HepG2 (cell line): ENCODE measurements at regions not wholly inside any gene's neighbourhood (a gene's known extent, or its start where the extent isn't known, plus 50 kb on each side); places are given as distances from the start of the nearest gene placed in this dataset.

Experiments
- ATAC-seq: fragments of 200-7000 bp; cut with Tn5 transposase; 3 replicates; pipeline ENCODE4 v1.9.1; 2020; ENCODE audit warnings: mild to moderate bottlenecking, moderate library complexity
- BruUV-seq: library from RNA; stranded (reverse); fragments of 400-500 nt; replicated peaks from 2 replicates; lab custom pipeline; 2021; lab: Mats Ljungman, UMichigan
- CTCF ChIA-PET: fragments of 300-600 bp; formaldehyde crosslinking; extraction: SDS; loops from one replicate; lab custom pipeline; 2021; ENCODE audit warnings: low total read pairs, inconsistent platforms, low intra/inter-chr PET ratio; lab: Yijun Ruan, JAX
- POLR2A ChIA-PET: fragments of 350-600 bp; sonication (Branson Sonifier 250); formaldehyde crosslinking; loops from one replicate; lab custom pipeline; 2020; ENCODE audit warnings: antibody characterized with exemption, inconsistent platforms; lab: Yijun Ruan, JAX
- DNase-seq: peaks from one replicate; pipeline ENCODE4 v3.0.0-alpha.2; 2015; ENCODE audit warnings: low spot score
- FAIRE-seq: peaks from 3 replicates; lab custom pipeline; 2011; peaks lifted over from hg19 to GRCh38; lab: Jason Lieb, UNC
- H2AFZ ChIP-seq: one replicate; pipeline ENCODE4 v1.6.1; 2011; ENCODE audit warnings: low read length, inconsistent platforms
- H3K27ac ChIP-seq: fragments of 300-600 bp; 3 replicates; pipeline ENCODE4 v1.8.0; 2011; ENCODE audit warnings: mixed run types, mild to moderate bottlenecking, mixed read lengths, low read length, inconsistent platforms; ENCODE audit not compliant: insufficient read depth; ENCODE audit errors: extremely low read length
- H3K27me3 ChIP-seq, 2 experiments: fragments of 200-600 bp in 1 of 2; 2 replicates in 1 of 2; 3 replicates in 1 of 2; pipeline versions ENCODE4 v1.6.0 to v1.8.0; 2011; ENCODE audit warnings: low read length in 2 of 2, mild to moderate bottlenecking in 2 of 2, moderate library complexity in 2 of 2, inconsistent platforms in 1 of 2; ENCODE audit not compliant: insufficient read depth in 2 of 2, control insufficient read depth in 1 of 2
- H3K36me3 ChIP-seq, 2 experiments: fragments of 200-600 bp in 1 of 2; replicated peaks in 1 of 2; 2 replicates in 1 of 2; 3 replicates in 1 of 2; pipeline versions ENCODE4 v1.5.1 to v1.8.0; 2011; ENCODE audit warnings: low read length in 2 of 2, inconsistent platforms in 1 of 2; ENCODE audit not compliant: insufficient read depth in 2 of 2, control insufficient read depth in 1 of 2
- H3K4me1 ChIP-seq: 2 replicates; pipeline ENCODE4 v1.5.1; 2012; ENCODE audit warnings: low read length, inconsistent platforms; ENCODE audit not compliant: insufficient read depth
- H3K4me2 ChIP-seq: 2 replicates; pipeline ENCODE4 v1.6.0; 2011; ENCODE audit warnings: low read depth, low read length, inconsistent platforms
- H3K4me3 ChIP-seq, 3 experiments: fragments of 200-600 bp in 1 of 3; sonication (generic), shearing (Covaris generic) in 1 of 3; replicated peaks in 1 of 3; 2 replicates each; pipeline ENCODE4 v1.5.1; 2011 to 2016; ENCODE audit warnings: low read length in 3 of 3, inconsistent platforms in 2 of 3, low read depth in 2 of 3, mild to moderate bottlenecking in 2 of 3, control low read depth in 1 of 3, mixed read lengths in 1 of 3; ENCODE audit not compliant: insufficient read depth in 1 of 3
- H3K79me2 ChIP-seq: one replicate; pipeline ENCODE4 v1.6.1; 2011; ENCODE audit warnings: low read length, inconsistent platforms; ENCODE audit not compliant: insufficient read depth
- H3K9ac ChIP-seq: 2 replicates; pipeline ENCODE4 v1.6.0; 2011; ENCODE audit warnings: mild to moderate bottlenecking, low read depth, low read length, inconsistent platforms; ENCODE audit not compliant: insufficient read depth
- H3K9me3 ChIP-seq: 2 replicates; pipeline ENCODE4 v1.5.1; 2012; ENCODE audit warnings: mild to moderate bottlenecking, low read length
- H4K20me1 ChIP-seq: 2 replicates; pipeline ENCODE4 v1.6.0; 2011; ENCODE audit warnings: inconsistent platforms, mild to moderate bottlenecking, low read length, moderate library complexity; ENCODE audit not compliant: insufficient read depth
- ARNTL ChIP-seq: sonication (generic); formaldehyde crosslinking; IDR thresholded peaks from 2 replicates; pipeline ENCODE4 v1.4.0; 2020; ENCODE audit warnings: mild to moderate bottlenecking, missing genetic modification reagents
- CENPT ChIP-seq: sonication (generic); formaldehyde crosslinking; IDR thresholded peaks from 2 replicates; pipeline ENCODE4 v1.8.0; 2022; ENCODE audit warnings: low read depth, mild to moderate bottlenecking, moderate library complexity, missing genetic modification reagents
- CREB1 ChIP-seq, 2 experiments: fragments of 450-650 bp in 1 of 2; IDR thresholded peaks; 2 replicates each; pipeline ENCODE4 v1.6.1; 2016 to 2017; ENCODE audit warnings: control low read depth in 1 of 2, mild to moderate bottlenecking in 1 of 2, missing compliant biosample characterization in 1 of 2, missing genetic modification characterization in 1 of 2
- ELF3 ChIP-seq: IDR thresholded peaks from 2 replicates; pipeline ENCODE4 v1.6.1; 2016; ENCODE audit warnings: missing genetic modification reagents, missing compliant biosample characterization
- GATA4 ChIP-seq: sonication (generic); IDR thresholded peaks from 2 replicates; pipeline ENCODE4 v1.6.1; 2016; ENCODE audit warnings: antibody characterized with exemption, low read depth, borderline replicate concordance
- HMGA1 ChIP-seq: sonication (generic); formaldehyde crosslinking; conservative IDR thresholded peaks from 2 replicates; pipeline ENCODE4 v1.4.0; 2020; ENCODE audit warnings: missing genetic modification reagents
- LCORL ChIP-seq, 2 experiments: fragments of 450-650 bp in 1 of 2; sonication (generic) in 1 of 2; formaldehyde crosslinking in 1 of 2; IDR thresholded peaks; 2 replicates each; pipeline versions ENCODE4 v1.5.0 to v1.6.1; 2017 to 2020; ENCODE audit warnings: antibody characterized with exemption in 1 of 2, missing genetic modification reagents in 1 of 2
- MBNL3 ChIP-seq: fragments of 250-450 bp; sonication (Bioruptor Pico); conservative IDR thresholded peaks from 2 replicates; pipeline ENCODE4 v1.8.0; 2022; ENCODE audit warnings: mild to moderate bottlenecking, inconsistent platforms
- MED13 ChIP-seq: sonication (generic); formaldehyde crosslinking; IDR thresholded peaks from 2 replicates; pipeline ENCODE4 v1.5.0; 2020; ENCODE audit warnings: missing genetic modification reagents
- NKX3-1 ChIP-seq: sonication (generic); formaldehyde crosslinking; IDR thresholded peaks from 2 replicates; pipeline ENCODE4 v1.5.0; 2020; ENCODE audit warnings: missing genetic modification reagents
- SALL1 ChIP-seq: sonication (generic); formaldehyde crosslinking; IDR thresholded peaks from 2 replicates; pipeline ENCODE4 v1.8.0; 2022; ENCODE audit warnings: mild to moderate bottlenecking, missing genetic modification reagents
- U2AF2 ChIP-seq: fragments of 200-400 bp; formaldehyde crosslinking; IDR thresholded peaks from 2 replicates; pipeline ENCODE4 v1.6.1; 2017; ENCODE audit warnings: low read depth, mild to moderate bottlenecking, low read length
- ZBTB20 ChIP-seq: sonication (generic); formaldehyde crosslinking; IDR thresholded peaks from 2 replicates; pipeline ENCODE4 v1.8.1; 2023; ENCODE audit warnings: missing genetic modification reagents, low read depth, mild to moderate bottlenecking, borderline replicate concordance
- ZFP36L2 ChIP-seq: sonication (generic); formaldehyde crosslinking; IDR thresholded peaks from 2 replicates; pipeline ENCODE4 v1.4.0; 2020; ENCODE audit warnings: missing genetic modification reagents
- ZNF251 ChIP-seq: sonication (generic); formaldehyde crosslinking; IDR thresholded peaks from 2 replicates; pipeline ENCODE4 v1.9.0; 2021; ENCODE audit warnings: mild to moderate bottlenecking, missing genetic modification reagents
- ZNF274 ChIP-seq: sonication (generic); formaldehyde crosslinking; IDR thresholded peaks from 2 replicates; pipeline ENCODE4 v1.5.1; 2020; ENCODE audit warnings: mild to moderate bottlenecking, missing genetic modification reagents
- ZNF350 ChIP-seq: sonication (generic); formaldehyde crosslinking; IDR thresholded peaks from 2 replicates; pipeline ENCODE4 v1.4.0; 2020; ENCODE audit warnings: mild to moderate bottlenecking, low read depth, missing genetic modification reagents, borderline replicate concordance
- WGBS: methylation state at CpG from one replicate; pipeline ENCODE4 v1.1.6; 2017; ENCODE audit warnings: low lambda C conversion rate; 5-methylcytosine and 5-hydroxymethylcytosine counted together
- in situ Hi-C: cut with HindIII; loops from 2 replicates; pipeline ENCODE4 v1.10.0; 2017; ENCODE audit warnings: low pct_unique_long_range_greater_than_20kb; ENCODE audit not compliant: extremely low pct_ligation_motif_present
- intact Hi-C: fragments of 100-400 bp; cut with micrococcal nuclease; formaldehyde crosslinking; loops from one replicate; pipeline ENCODE4 v1.10.0; 2022; ENCODE audit not compliant: unreplicated experiment
- TF ChIP-seq, protein P1 (sequence below): IDR thresholded peaks from 2 replicates; pipeline ENCODE4 v1.6.1; 2012; ENCODE audit warnings: inconsistent platforms
- TF ChIP-seq, protein P2 (sequence below): sonication (generic); formaldehyde crosslinking; IDR thresholded peaks from 2 replicates; pipeline ENCODE4 v1.5.0; 2020; ENCODE audit warnings: missing genetic modification reagents, mild to moderate bottlenecking, borderline replicate concordance
- TF ChIP-seq, protein P3 (sequence below): sonication (generic); formaldehyde crosslinking; IDR thresholded peaks from 2 replicates; pipeline ENCODE4 v1.8.1; 2023; ENCODE audit warnings: mild to moderate bottlenecking, moderate library complexity, missing genetic modification reagents
- TF ChIP-seq, protein P4 (sequence below): sonication (generic); formaldehyde crosslinking; conservative IDR thresholded peaks from 2 replicates; pipeline ENCODE4 v1.4.0; 2020; ENCODE audit warnings: missing genetic modification reagents

DNA sequence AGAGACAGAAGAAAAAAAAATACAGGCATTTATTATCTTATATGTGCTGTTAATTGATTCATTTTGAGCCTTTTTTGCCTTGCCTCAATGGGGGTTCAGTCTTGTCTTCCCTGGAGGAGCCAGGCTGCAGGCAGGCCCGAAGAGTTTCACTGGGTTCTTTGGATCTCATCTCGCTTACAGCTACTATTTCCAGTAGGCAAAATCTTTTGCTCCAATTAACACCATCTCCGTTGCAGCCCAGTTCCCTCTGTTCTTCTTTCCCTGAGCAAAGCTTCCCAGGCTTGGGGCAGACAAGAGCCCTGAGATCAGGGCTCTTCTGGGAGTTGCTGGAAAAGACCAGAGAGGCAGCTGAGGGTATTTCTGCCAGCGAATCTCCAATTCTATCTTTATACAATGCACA lies 168.8 kb upstream of the CELF4 start (continued):
- TF ChIP-seq ELF3: no peak
- TF ChIP-seq HMGA1 (CRISPR knock-in tag): no peak
- TF ChIP-seq, protein P1, sequence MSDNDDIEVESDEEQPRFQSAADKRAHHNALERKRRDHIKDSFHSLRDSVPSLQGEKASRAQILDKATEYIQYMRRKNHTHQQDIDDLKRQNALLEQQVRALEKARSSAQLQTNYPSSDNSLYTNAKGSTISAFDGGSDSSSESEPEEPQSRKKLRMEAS: no peak
- TF ChIP-seq NKX3-1 (CRISPR knock-in tag): no peak
- no peak for TF ChIP-seq ZBTB20 (CRISPR knock-in tag)
- no peak for TF ChIP-seq ZFP36L2 (CRISPR knock-in tag)
- no peak for TF ChIP-seq MBNL3
- TF ChIP-seq LCORL (IDR thresholded peaks at IDR 0.05): no peak
- TF ChIP-seq LCORL (CRISPR knock-in tag; IDR thresholded peaks at IDR 0.05): no peak
- TF ChIP-seq, all 625 proteins: peak for 0

DNA sequence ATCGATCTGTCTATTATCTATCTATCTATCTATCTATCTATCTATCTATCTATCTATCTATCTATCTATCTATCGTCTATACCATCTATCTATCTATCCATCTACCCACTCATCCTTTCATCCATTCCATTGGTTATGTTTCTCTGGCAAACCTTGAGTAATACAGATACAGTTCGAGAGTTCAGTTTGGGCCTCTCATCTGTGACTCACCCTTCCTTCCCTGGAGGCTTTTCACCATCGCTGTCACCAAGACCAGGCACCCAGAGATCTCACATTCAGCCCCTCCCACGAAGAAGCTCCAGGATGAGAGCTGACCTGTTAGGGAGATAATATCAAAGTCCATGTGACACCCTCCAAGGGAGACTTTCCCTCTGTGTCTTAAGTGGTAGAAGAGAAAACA lies 164.1 kb upstream of the CELF4 start:
- H3K27ac ChIP-seq: no peak overlapping the region
- H3K9me3 ChIP-seq: no peaks in the 10 kb centered on the region
- in situ Hi-C loops: no loop called here
- intact Hi-C loops: no loop called here
- no peaks in the 10 kb centered on the region for H3K79me2 ChIP-seq
- no peak overlapping the region for H3K4me3 ChIP-seq
- POLR2A ChIA-PET: no interaction called here
- BruUV-seq: no TSS peak
- H3K4me2 ChIP-seq: no peak overlapping the region
- no peak overlapping the region for H3K9ac ChIP-seq
- no peak for FAIRE-seq
- no peaks in the 10 kb centered on the region for H3K4me1 ChIP-seq
- DNase-seq: no peak
- ATAC-seq: no peak
- WGBS: under 1% methylated on average over 5 of the region's 5 CpGs
- H3K36me3 ChIP-seq: no peaks in the 10 kb centered on the region
- H2AFZ ChIP-seq: no peak overlapping the region
- H4K20me1 ChIP-seq: no peaks in the 10 kb centered on the region
- TF ChIP-seq CENPT (CRISPR knock-in tag) (no peak), ZNF274 (CRISPR knock-in tag) (no peak), ELF3 (no peak), GATA4 (no peak), ARNTL (CRISPR knock-in tag) (no peak), ZNF350 (CRISPR knock-in tag) (no peak), ZNF251 (CRISPR knock-in tag) (no peak), CREB1 (IDR thresholded peaks at IDR 0.05) (no peak), CREB1 (CRISPR knock-in tag; IDR thresholded peaks at IDR 0.05) (no peak), U2AF2 (no peak), SALL1 (CRISPR knock-in tag) (no peak), MED13 (CRISPR knock-in tag) (no peak)
- TF ChIP-seq, protein P2, sequence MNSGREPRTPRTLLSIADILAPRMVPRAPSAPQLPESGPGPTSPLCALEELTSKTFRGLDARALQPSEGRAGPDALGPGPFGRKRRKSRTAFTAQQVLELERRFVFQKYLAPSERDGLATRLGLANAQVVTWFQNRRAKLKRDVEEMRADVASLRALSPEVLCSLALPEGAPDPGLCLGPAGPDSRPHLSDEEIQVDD (CRISPR knock-in tag): no peak
- TF ChIP-seq, protein P3, sequence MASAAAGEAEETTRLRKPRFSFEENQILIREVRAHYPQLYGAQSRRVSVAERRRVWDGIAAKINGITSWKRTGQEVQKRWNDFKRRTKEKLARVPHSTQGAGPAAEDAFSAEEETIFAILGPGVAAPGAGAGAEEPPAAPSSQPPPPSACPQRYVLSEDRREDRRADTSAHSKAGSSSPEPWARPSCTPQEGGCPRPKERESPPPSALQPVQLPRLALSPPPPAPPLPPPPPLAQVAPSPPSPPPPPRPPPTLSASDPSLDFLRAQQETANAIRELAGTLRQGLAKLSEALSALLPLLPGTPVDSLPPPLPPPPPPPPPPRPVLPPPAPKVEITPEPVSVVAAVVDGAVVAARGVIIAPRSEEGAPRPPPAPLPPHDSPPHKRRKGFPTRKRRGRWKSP: no peak
- TF ChIP-seq, protein P4, sequence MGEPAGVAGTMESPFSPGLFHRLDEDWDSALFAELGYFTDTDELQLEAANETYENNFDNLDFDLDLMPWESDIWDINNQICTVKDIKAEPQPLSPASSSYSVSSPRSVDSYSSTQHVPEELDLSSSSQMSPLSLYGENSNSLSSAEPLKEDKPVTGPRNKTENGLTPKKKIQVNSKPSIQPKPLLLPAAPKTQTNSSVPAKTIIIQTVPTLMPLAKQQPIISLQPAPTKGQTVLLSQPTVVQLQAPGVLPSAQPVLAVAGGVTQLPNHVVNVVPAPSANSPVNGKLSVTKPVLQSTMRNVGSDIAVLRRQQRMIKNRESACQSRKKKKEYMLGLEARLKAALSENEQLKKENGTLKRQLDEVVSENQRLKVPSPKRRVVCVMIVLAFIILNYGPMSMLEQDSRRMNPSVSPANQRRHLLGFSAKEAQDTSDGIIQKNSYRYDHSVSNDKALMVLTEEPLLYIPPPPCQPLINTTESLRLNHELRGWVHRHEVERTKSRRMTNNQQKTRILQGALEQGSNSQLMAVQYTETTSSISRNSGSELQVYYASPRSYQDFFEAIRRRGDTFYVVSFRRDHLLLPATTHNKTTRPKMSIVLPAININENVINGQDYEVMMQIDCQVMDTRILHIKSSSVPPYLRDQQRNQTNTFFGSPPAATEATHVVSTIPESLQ (CRISPR knock-in tag): no peak
- no peaks in the 10 kb centered on the region; a peak in 1 of 5 replicates for H3K27me3 ChIP-seq
- CTCF ChIA-PET: no interaction called here
